A549 (cell line): ENCODE measurements at regions not wholly inside any gene's neighbourhood (a gene's known extent, or its start where the extent isn't known, plus 50 kb on each side); places are given as distances from the start of the nearest gene placed in this dataset.
A peak's percentile ranks its signal among the peaks of the same experiment; 100 is the strongest.

ENCODE experiments used
- ATAC-seq, 2 experiments: fragments of 200-7000 bp in 1 of 2; fragments of >200 bp in 1 of 2; cut with Nextera tagmentation in 1 of 2; cut with Tn5 transposase in 1 of 2; 3 replicates each; pipeline versions ENCODE4 v1.8.0 to v1.9.1; 2018 to 2020; ENCODE audit warnings: mild to moderate bottlenecking in 1 of 2, moderate library complexity in 1 of 2
- CTCF ChIA-PET: fragments of 300-600 bp; sonication (Branson Sonifier 250); formaldehyde crosslinking; extraction: SDS; loops from one replicate; lab custom pipeline; 2021; ENCODE audit warnings: antibody characterized with exemption, inconsistent platforms; lab: Yijun Ruan, JAX
- POLR2A ChIA-PET: fragments of 350-600 bp; formaldehyde crosslinking; extraction: SDS; loops from one replicate; lab custom pipeline; 2021; ENCODE audit warnings: antibody characterized with exemption, inconsistent platforms; lab: Yijun Ruan, JAX
- DNase-seq, 2 experiments: peaks; one replicate each; pipeline versions ENCODE4 v3.0.0 to v3.0.0-alpha.2; 2011 to 2016; ENCODE audit warnings: low read depth in 1 of 2, low spot score in 1 of 2
- FAIRE-seq: peaks from 2 replicates; lab custom pipeline; 2011; peaks lifted over from hg19 to GRCh38; lab: Jason Lieb, UNC
- H3K27ac ChIP-seq, 2 experiments: fragments of >200 bp; sonication (Bioruptor Twin); formaldehyde crosslinking; 3 replicates each; pipeline ENCODE4 v1.5.1; 2016 to 2017
- H3K4me1 ChIP-seq: fragments of >200 bp; sonication (Bioruptor Twin); formaldehyde crosslinking; 3 replicates; pipeline ENCODE4 v1.6.1; 2016
- H3K4me2 ChIP-seq: fragments of >200 bp; sonication (Bioruptor Twin); formaldehyde crosslinking; 3 replicates; pipeline ENCODE4 v1.6.1; 2016
- H3K4me3 ChIP-seq: fragments of >200 bp; sonication (Bioruptor Twin); formaldehyde crosslinking; 3 replicates; pipeline ENCODE4 v1.5.1; 2016
- H3K9me3 ChIP-seq: fragments of >200 bp; sonication (Bioruptor Twin); formaldehyde crosslinking; 3 replicates; pipeline ENCODE4 v1.6.1; 2016
- BHLHE40 ChIP-seq: IDR thresholded peaks from 2 replicates; pipeline ENCODE4 v1.6.1; 2012; ENCODE audit warnings: low read depth, low read length, inconsistent platforms
- CBX8 ChIP-seq: fragments of 200-600 bp; sonication (generic); IDR thresholded peaks from 2 replicates; pipeline ENCODE4 v1.6.1; 2016
- CEBPB ChIP-seq, 2 experiments: fragments of >200 bp in 1 of 2; sonication (Bioruptor Twin) in 1 of 2; formaldehyde crosslinking in 1 of 2; IDR thresholded peaks; 2 replicates each; pipeline ENCODE4 v1.6.1; 2012 to 2016
- ELK1 ChIP-seq: fragments of 150-350 bp; IDR thresholded peaks from 2 replicates; pipeline ENCODE4 v1.6.1; 2014; ENCODE audit warnings: low read depth, mild to moderate bottlenecking, low read length
- FOSB ChIP-seq: fragments of 250-450 bp; sonication (Bioruptor Pico); IDR thresholded peaks from 2 replicates; pipeline ENCODE4 v1.5.0; 2020; ENCODE audit warnings: mild to moderate bottlenecking, moderate library complexity
- GATA3 ChIP-seq: IDR thresholded peaks from 2 replicates; pipeline ENCODE4 v1.6.1; 2012; ENCODE audit warnings: borderline replicate concordance
- HES2 ChIP-seq: fragments of >200 bp; sonication (Bioruptor Twin); formaldehyde crosslinking; IDR thresholded peaks from 2 replicates; pipeline ENCODE4 v1.6.1; 2016
- HEYL ChIP-seq: fragments of 250-450 bp; sonication (Bioruptor Pico); IDR thresholded peaks from 2 replicates; pipeline ENCODE4 v1.8.0; 2021; ENCODE audit warnings: mild to moderate bottlenecking, moderate library complexity
- HOXA7 ChIP-seq: fragments of 250-450 bp; sonication (Bioruptor Pico); IDR thresholded peaks from 2 replicates; pipeline ENCODE4 v1.5.0; 2020; ENCODE audit warnings: mild to moderate bottlenecking, moderate library complexity
- HOXB13 ChIP-seq: fragments of 250-450 bp; sonication (Bioruptor Pico); IDR thresholded peaks from 2 replicates; pipeline ENCODE4 v1.5.0; 2020; ENCODE audit warnings: low read depth, mild to moderate bottlenecking, moderate library complexity
- HOXB5 ChIP-seq: fragments of 250-450 bp; sonication (Bioruptor Pico); IDR thresholded peaks from 2 replicates; pipeline ENCODE4 v1.5.0; 2020; ENCODE audit warnings: mild to moderate bottlenecking, moderate library complexity
- JUN ChIP-seq, 2 experiments: fragments of >200 bp; sonication (Bioruptor Twin); formaldehyde crosslinking; IDR thresholded peaks; 2 replicates in 1 of 2; 3 replicates in 1 of 2; pipeline ENCODE4 v1.6.1; 2016 to 2017
- JUNB ChIP-seq: fragments of >200 bp; sonication (Bioruptor Twin); formaldehyde crosslinking; IDR thresholded peaks from 2 replicates; pipeline ENCODE4 v1.6.1; 2016
- KDM5A ChIP-seq: fragments of 200-600 bp; sonication (generic); IDR thresholded peaks from 2 replicates; pipeline ENCODE4 v1.6.1; 2016; ENCODE audit warnings: antibody characterized with exemption, mild to moderate bottlenecking
- MYC ChIP-seq: IDR thresholded peaks from 2 replicates; pipeline ENCODE4 v1.6.1; 2012; ENCODE audit warnings: mild to moderate bottlenecking, inconsistent platforms, low read length, improper control_type of control experiment, borderline replicate concordance
- NPAS2 ChIP-seq: fragments of 250-450 bp; sonication (Bioruptor Pico); IDR thresholded peaks from 2 replicates; pipeline ENCODE4 v1.8.0; 2022; ENCODE audit warnings: mild to moderate bottlenecking, moderate library complexity, borderline replicate concordance
- NR3C1 ChIP-seq: fragments of >200 bp; sonication (Bioruptor Twin); formaldehyde crosslinking; IDR thresholded peaks from 3 replicates; pipeline ENCODE4 v1.6.1; 2017
- POLR2A ChIP-seq: IDR thresholded peaks from 2 replicates; pipeline ENCODE4 v1.6.1; 2012; ENCODE audit warnings: mild to moderate bottlenecking, low read length
- RAD21 ChIP-seq, 2 experiments: fragments of >200 bp in 1 of 2; sonication (Bioruptor Twin) in 1 of 2; formaldehyde crosslinking in 1 of 2; IDR thresholded peaks in 1 of 2; conservative IDR thresholded peaks in 1 of 2; 2 replicates in 1 of 2; 3 replicates in 1 of 2; pipeline ENCODE4 v1.6.1; 2012 to 2018; ENCODE audit warnings: inconsistent platforms in 1 of 2
- SMC3 ChIP-seq: fragments of >200 bp; sonication (Bioruptor Twin); formaldehyde crosslinking; IDR thresholded peaks from 3 replicates; pipeline ENCODE4 v1.6.1; 2018; ENCODE audit warnings: inconsistent platforms
- SREBF2 ChIP-seq: fragments of 450-650 bp; IDR thresholded peaks from 2 replicates; pipeline ENCODE4 v1.6.1; 2014; ENCODE audit warnings: mild to moderate bottlenecking, moderate library complexity
- USF2 ChIP-seq: fragments of 450-650 bp; IDR thresholded peaks from 2 replicates; pipeline ENCODE4 v1.6.1; 2014; ENCODE audit warnings: antibody characterized with exemption
- ZC3H11A ChIP-seq: fragments of 450-650 bp; IDR thresholded peaks from 2 replicates; pipeline ENCODE4 v1.6.1; 2014; ENCODE audit warnings: antibody characterized with exemption, mild to moderate bottlenecking
- ZNF302 ChIP-seq: fragments of 250-450 bp; sonication (Bioruptor Pico); IDR thresholded peaks from 2 replicates; pipeline ENCODE4 v1.9.0; 2021; ENCODE audit warnings: inconsistent platforms, mild to moderate bottlenecking, moderate library complexity
- ZSCAN20 ChIP-seq: fragments of 250-450 bp; sonication (Bioruptor Pico); IDR thresholded peaks from 2 replicates; pipeline ENCODE4 v1.8.0; 2022; ENCODE audit warnings: mild to moderate bottlenecking, moderate library complexity
- WGBS: methylation state at CpG from one replicate; pipeline ENCODE4 v1.1.6; 2017; ENCODE audit errors: missing lambda C conversion rate; 5-methylcytosine and 5-hydroxymethylcytosine counted together
- TF ChIP-seq, protein P1 (sequence below): fragments of >200 bp; sonication (Bioruptor Twin); formaldehyde crosslinking; IDR thresholded peaks from 3 replicates; pipeline ENCODE4 v1.6.1; 2016
- TF ChIP-seq, protein P2 (sequence below): IDR thresholded peaks from 2 replicates; pipeline ENCODE4 v1.6.1; 2012
- TF ChIP-seq, protein P3 (sequence below): fragments of 250-450 bp; sonication (Bioruptor Pico); IDR thresholded peaks from 2 replicates; pipeline ENCODE4 v1.5.0; 2021; ENCODE audit warnings: mild to moderate bottlenecking, moderate library complexity, borderline replicate concordance
- TF ChIP-seq, protein P4 (sequence below): IDR thresholded peaks from 2 replicates; pipeline ENCODE4 v1.6.1; 2012; ENCODE audit warnings: low read depth, borderline replicate concordance

DNA sequence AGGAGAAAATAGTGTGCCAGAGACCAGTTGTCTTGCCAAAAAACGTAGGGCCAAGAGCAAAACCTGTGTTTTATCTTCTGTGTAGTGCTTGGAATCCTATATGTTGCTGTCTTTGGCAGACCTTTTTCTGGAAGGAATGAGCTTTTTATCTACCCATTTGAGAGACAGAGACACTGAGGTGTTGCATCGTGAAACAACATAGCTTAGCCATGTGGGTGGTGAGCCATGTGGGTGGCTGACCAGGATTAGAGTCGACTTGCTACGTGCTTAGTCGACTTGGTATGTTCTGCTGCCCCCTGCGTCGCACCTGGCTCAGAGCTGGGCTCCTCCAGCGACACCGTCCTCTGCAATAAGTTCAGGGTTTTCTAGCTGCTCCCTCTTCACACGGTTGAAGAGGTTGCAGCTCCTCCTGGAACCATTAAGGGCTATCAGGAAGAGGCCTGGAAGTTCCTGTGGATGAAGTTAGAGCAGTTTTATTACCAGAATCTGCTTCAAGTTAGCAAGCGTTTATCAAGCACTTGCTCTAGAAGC lies 175.8 kb downstream of the SH2D4B start:
- ChIA-PET POLR2A (no interaction called here), CTCF (interaction anchor here (3.0 kb wide), 1 partner anchor 13 kb away, joined by 26 read pairs; no protein-coding TSS in a partner anchor)
- no peak overlapping the region for H3K27ac ChIP-seq
- no peaks in the 10 kb centered on the region for H3K4me1 ChIP-seq
- H3K9me3 ChIP-seq = no peaks in the 10 kb centered on the region
- DNase-seq (no peak), ATAC-seq (no peak), FAIRE-seq (no peak)
- WGBS = 47% methylated on average over 11 of the region's 11 CpGs
- H3K4me2 ChIP-seq = no peak overlapping the region
- no peak for TF ChIP-seq HOXB13 (CRISPR knock-in tag)
- TF ChIP-seq HOXA7 (CRISPR knock-in tag) = no peak
- no peak for TF ChIP-seq NR3C1
- TF ChIP-seq, protein P1, sequence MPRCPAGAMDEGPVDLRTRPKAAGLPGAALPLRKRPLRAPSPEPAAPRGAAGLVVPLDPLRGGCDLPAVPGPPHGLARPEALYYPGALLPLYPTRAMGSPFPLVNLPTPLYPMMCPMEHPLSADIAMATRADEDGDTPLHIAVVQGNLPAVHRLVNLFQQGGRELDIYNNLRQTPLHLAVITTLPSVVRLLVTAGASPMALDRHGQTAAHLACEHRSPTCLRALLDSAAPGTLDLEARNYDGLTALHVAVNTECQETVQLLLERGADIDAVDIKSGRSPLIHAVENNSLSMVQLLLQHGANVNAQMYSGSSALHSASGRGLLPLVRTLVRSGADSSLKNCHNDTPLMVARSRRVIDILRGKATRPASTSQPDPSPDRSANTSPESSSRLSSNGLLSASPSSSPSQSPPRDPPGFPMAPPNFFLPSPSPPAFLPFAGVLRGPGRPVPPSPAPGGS = no peak
- TF ChIP-seq ZC3H11A = no peak
- no peak for TF ChIP-seq KDM5A
- TF ChIP-seq MYC = no peak
- TF ChIP-seq SREBF2 = no peak
- TF ChIP-seq BHLHE40 = no peak
- no peak for TF ChIP-seq HES2
- TF ChIP-seq NPAS2 (CRISPR knock-in tag) = no peak
- TF ChIP-seq, protein P2, sequence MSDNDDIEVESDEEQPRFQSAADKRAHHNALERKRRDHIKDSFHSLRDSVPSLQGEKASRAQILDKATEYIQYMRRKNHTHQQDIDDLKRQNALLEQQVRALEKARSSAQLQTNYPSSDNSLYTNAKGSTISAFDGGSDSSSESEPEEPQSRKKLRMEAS = no peak
- no peak for TF ChIP-seq ELK1
- TF ChIP-seq JUNB = no peak
- TF ChIP-seq POLR2A = no peak
- no peak for TF ChIP-seq JUN (IDR thresholded peaks at IDR 0.05)
- no peak for TF ChIP-seq ZNF302 (CRISPR knock-in tag)
- no peak for TF ChIP-seq HEYL
- H3K4me3 ChIP-seq = no peak overlapping the region

DNA sequence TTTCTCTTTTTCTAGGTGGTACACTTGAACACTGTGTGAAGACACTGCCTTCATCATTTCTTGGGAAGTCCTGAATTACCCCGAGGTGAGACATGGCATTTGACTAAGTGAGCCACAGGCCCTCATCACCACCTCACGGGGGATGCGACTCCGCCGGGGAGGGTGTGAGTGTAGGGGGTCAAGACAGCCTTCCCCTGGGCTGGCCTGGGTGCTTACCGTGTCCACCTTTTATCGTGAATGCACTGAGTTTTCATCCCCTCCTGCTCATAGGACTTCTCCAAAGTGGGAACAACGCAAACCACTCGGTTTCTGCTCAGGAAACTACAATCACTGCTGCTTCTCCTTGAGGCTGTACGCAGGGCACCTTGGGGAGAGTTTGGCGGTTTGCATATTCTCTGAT lies 176.9 kb downstream of the SH2D4B start:
- Histone ChIP-seq H3K4me2 (no peak overlapping the region), H3K4me1 (no peaks in the 10 kb centered on the region), H3K4me3 (no peak overlapping the region), H3K27ac (no peak overlapping the region), H3K9me3 (no peaks in the 10 kb centered on the region)
- no peak for FAIRE-seq
- no peak for TF ChIP-seq CEBPB (IDR thresholded peaks at IDR 0.05)
- no peak for TF ChIP-seq GATA3
- TF ChIP-seq, protein P3, sequence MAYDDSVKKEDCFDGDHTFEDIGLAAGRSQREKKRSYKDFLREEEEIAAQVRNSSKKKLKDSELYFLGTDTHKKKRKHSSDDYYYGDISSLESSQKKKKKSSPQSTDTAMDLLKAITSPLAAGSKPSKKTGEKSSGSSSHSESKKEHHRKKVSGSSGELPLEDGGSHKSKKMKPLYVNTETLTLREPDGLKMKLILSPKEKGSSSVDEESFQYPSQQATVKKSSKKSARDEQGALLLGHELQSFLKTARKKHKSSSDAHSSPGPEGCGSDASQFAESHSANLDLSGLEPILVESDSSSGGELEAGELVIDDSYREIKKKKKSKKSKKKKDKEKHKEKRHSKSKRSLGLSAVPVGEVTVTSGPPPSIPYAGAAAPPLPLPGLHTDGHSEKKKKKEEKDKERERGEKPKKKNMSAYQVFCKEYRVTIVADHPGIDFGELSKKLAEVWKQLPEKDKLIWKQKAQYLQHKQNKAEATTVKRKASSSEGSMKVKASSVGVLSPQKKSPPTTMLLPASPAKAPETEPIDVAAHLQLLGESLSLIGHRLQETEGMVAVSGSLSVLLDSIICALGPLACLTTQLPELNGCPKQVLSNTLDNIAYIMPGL (CRISPR knock-in tag) = no peak
- TF ChIP-seq SMC3 = no peak
- no peak for TF ChIP-seq BHLHE40
- TF ChIP-seq FOSB (CRISPR knock-in tag) = no peak
- TF ChIP-seq POLR2A = no peak
- TF ChIP-seq CBX8 = no peak
- no peak for TF ChIP-seq ELK1
- TF ChIP-seq NR3C1 = no peak
- TF ChIP-seq, protein P4, sequence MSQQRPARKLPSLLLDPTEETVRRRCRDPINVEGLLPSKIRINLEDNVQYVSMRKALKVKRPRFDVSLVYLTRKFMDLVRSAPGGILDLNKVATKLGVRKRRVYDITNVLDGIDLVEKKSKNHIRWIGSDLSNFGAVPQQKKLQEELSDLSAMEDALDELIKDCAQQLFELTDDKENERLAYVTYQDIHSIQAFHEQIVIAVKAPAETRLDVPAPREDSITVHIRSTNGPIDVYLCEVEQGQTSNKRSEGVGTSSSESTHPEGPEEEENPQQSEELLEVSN = no peak
- no peak for TF ChIP-seq RAD21 (conservative IDR thresholded peaks at IDR 0.05 in 1 of 2, IDR thresholded peaks at IDR 0.05 in 1 of 2)
- no peak for TF ChIP-seq HOXB5 (CRISPR knock-in tag)
- no peak for TF ChIP-seq USF2
- no peak for TF ChIP-seq ZSCAN20 (CRISPR knock-in tag)
- no peak for TF ChIP-seq HEYL
- no peak for TF ChIP-seq JUN (IDR thresholded peaks at IDR 0.05)
- DNase-seq = no peak
- POLR2A ChIA-PET = no interaction called here
- ATAC-seq = 0 out of 6 replicates have a peak, but pooled peaks of 1 of the 2 experiments have one; percentile 47
- CTCF ChIA-PET = interaction anchor here (0.5 to 3.0 kb wide), 2 partner anchors 14 to 643 kb away, joined by 3 to 26 read pairs; no protein-coding TSS in a partner anchor
- WGBS = 43% methylated on average over 7 of the region's 11 CpGs
